AG10803 (cell line): ENCODE measurements at regions not wholly inside any gene's neighbourhood (a gene's known extent, or its start where the extent isn't known, plus 50 kb on each side); places are given as distances from the start of the nearest gene placed in this dataset.

Experiments used
- DNase-seq: peaks from one replicate; pipeline ENCODE4 v3.0.0; 2010; ENCODE audit warnings: low read depth
- H3K4me3 ChIP-seq: 2 replicates; pipeline ENCODE4 v1.5.1; 2011; ENCODE audit warnings: mild to moderate bottlenecking, low read length, control low read depth
- TF ChIP-seq, protein P1 (sequence below): conservative IDR thresholded peaks from 2 replicates; pipeline ENCODE4 v1.5.1; 2011; ENCODE audit warnings: mild to moderate bottlenecking, low read length, control low read depth, inconsistent platforms

DNA sequence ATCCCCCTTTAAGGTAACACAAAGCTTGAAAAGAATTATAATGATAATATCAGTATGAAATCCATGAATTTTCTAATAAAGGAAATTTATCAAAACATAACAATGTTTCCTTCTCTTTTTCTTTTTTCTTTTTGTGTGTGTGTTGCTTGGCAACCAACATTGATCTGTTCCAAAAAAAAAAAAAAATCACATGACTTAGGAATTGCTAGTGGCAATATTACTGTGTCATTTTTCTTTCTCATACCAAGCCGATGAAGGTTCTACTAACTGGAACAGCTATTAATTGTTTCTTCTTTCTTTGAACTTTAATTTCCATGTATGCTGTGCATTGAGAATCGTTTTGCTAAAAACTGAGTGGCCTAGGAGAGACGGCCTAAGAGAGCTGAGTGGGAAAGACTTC is 317.7 kb upstream of the ONECUT1 start:
- no peak overlapping the region for H3K4me3 ChIP-seq
- no peak for DNase-seq
- TF ChIP-seq, protein P1, sequence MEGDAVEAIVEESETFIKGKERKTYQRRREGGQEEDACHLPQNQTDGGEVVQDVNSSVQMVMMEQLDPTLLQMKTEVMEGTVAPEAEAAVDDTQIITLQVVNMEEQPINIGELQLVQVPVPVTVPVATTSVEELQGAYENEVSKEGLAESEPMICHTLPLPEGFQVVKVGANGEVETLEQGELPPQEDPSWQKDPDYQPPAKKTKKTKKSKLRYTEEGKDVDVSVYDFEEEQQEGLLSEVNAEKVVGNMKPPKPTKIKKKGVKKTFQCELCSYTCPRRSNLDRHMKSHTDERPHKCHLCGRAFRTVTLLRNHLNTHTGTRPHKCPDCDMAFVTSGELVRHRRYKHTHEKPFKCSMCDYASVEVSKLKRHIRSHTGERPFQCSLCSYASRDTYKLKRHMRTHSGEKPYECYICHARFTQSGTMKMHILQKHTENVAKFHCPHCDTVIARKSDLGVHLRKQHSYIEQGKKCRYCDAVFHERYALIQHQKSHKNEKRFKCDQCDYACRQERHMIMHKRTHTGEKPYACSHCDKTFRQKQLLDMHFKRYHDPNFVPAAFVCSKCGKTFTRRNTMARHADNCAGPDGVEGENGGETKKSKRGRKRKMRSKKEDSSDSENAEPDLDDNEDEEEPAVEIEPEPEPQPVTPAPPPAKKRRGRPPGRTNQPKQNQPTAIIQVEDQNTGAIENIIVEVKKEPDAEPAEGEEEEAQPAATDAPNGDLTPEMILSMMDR, result no peak

DNA sequence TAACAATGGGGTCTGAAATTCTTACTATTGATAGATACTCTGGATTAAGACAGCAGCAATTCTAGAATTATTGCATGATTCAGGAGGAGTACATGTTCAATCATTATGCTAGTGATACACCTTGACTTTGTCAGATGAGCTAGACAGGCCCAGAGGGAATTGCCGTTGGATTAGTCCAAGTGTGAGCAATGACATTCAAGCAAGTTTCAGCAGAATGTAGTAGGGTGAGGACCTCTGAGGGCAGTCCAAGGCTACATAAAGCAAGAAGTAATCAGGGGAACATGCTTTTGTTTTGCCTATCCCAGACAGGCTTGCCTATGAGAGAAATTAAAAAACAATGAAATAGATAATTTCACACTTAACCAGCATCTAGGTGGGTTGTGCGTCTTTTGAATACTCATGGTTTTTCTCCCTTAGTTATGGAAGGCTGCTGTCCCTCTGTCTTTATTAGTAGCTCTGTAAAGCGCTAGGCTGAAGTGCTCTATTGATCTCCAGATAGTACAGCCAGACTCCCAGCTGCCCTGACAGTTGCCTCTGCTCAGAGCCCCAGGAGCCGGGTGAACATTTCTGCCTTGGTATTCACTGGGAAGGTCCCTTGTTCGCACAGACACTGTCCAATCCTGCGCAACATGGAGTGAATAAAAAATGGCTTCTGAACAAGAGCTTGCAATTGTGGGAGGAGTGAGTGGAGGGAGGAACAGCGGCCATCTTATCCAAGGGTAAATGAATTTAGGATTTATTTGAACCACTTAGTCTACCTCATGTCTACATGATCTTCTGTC is 316.6 kb upstream of the ONECUT1 start:
- TF ChIP-seq, protein P1, result no peak

DNA sequence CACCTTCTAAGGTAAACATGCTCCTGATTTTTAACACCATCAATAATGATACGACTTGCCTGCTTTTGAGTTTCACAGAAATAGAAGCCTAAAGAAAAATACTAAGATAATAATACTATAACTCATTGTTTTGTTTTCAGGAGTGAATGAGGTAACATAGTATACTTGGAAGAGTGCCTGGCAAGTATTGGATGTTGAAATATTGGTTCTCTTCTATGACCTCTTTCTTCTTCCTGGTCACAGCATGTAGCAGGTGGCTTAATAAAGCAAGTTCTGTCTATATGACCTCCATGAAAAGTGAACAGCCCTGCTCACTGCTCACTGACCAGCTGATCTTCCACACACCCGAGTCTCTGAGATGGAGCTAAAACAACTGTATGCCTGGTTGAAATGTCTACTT is 312.3 kb upstream of the ONECUT1 start:
- DNase-seq, result no peak
- TF ChIP-seq, protein P1, result no peak
- H3K4me3 ChIP-seq, result no peak overlapping the region

More for the DNA sequence above, 316.6 kb upstream of the ONECUT1 start:
- no peak for DNase-seq
- H3K4me3 ChIP-seq, result no peak overlapping the region

DNA sequence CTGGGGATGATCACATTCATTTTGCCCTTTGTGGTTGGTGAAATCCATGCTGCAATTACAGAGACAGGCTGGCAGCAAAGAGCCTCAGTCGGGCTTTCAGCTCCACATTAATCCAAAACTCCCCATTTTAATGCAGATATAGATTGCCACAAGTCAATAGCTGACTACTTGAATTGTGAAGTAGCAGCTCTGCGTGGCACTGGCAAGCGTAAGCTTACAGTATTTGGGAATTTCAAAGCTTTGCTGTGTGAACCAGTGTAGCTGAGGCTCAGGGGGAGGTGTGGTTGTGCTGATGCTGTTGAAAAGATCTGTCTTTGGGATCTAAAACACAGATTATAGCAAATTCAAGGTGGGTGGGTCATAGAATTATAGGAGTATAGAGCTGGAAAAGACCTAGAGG is 290.3 kb upstream of the ONECUT1 start:
- no peak overlapping the region for H3K4me3 ChIP-seq
- DNase-seq, result no peak
- TF ChIP-seq, protein P1, result no peak

DNA sequence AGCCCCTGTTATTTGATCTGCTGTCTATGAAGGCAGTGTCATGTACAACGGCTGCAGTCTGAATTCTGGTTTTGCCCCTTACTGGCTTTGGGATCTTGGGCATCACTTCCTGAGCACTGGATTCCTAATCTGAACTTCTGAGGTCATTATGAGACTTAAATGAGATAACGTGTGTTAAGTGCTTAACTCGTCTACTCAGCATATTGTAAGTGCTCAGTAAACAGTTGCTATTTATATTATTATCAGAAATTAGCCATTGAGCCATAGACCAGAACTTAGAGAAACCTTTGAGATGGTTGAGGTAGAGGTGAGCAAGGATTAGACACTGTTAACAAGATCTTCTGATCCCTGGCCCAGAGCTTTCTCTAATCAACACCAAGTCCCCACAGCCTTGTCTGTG is 284.1 kb upstream of the ONECUT1 start:
- TF ChIP-seq, protein P1, result no peak
- no peak for DNase-seq
- no peak overlapping the region for H3K4me3 ChIP-seq

DNA sequence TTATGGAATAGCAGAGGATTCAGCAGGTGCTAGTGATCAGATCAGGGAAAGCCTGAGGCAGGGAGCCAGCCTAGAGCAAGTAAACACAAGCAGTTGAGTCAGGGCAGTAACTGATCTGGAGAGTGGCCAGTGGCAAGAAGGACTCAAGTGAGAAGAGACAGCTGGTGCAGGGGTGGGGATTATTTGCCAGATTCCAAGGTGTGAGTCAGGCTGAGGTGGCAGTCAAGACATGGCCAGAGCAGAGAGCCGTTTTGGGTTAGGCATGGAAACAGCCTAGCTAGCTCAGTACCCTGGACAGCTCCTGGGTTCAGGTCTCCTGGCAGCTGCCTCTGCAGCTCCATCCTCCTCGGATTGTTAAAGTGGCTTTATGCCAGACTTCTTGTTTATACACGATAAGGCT is 281.9 kb upstream of the ONECUT1 start:
- no peak overlapping the region for H3K4me3 ChIP-seq
- TF ChIP-seq, protein P1, result no peak
- peak; percentile 6 for DNase-seq

DNA sequence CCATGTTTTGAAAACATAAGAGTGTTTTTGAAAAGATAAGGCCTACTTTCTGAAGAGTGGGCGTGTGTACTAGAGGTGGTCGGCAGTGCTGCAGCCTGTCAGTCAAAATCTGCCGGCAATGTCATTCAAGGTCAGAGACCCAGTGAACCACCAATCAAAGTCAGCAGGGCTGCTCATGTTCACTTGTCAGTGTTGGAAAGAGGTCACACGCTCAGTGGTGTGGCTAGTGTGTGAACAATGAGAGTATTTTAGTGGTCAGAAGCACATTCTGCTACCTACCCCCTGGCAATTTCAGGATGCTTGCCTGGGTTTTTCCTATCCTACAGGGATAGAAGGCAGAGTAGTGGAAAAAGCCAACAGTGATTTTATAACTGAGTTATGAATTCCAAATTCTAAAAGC is 278.5 kb upstream of the ONECUT1 start:
- TF ChIP-seq, protein P1, result no peak
- H3K4me3 ChIP-seq, result no peak overlapping the region
- no peak for DNase-seq
